ENCODE measurements at regions not wholly inside any gene's neighbourhood (a gene's known extent, or its start where the extent isn't known, plus 50 kb on each side); places are given as distances from the start of the nearest gene placed in this dataset.

GRCh38 chr4:45648846-45649245, 475.0 kb downstream of the GABRG1 start:
- no peak for DNase-seq
- Histone ChIP-seq H3K36me3 (ENCODE audit: low read depth) (no peaks in the 10 kb centered on the region), H3K9me2 (ENCODE audit: insufficient read depth) (no peaks in the 10 kb centered on the region), H3K27me3 (replicated peaks; ENCODE audit: insufficient read depth) (no peaks in the 10 kb centered on the region), H3K79me2 (ENCODE audit: insufficient read depth) (no peaks in the 10 kb centered on the region), H3K4me2 (ENCODE audit: unreplicated experiment) (no peak overlapping the region), H3K9me3 (ENCODE audit: low read depth) (no peaks in the 10 kb centered on the region), H4K20me1 (ENCODE audit: insufficient read depth) (no peaks in the 10 kb centered on the region), H3K4me3 (no peak overlapping the region), H3K9ac (no peak overlapping the region), H3F3A (ENCODE audit: insufficient read depth) (no peaks in the 10 kb centered on the region), H3K4me1 (ENCODE audit: insufficient read depth) (no peaks in the 10 kb centered on the region), H2AFZ (no peak overlapping the region), H3K27ac (no peak overlapping the region)
- in situ Hi-C loops (cut with MboI), result no loop called here
- TF ChIP-seq EZH2 (IDR thresholded peaks at IDR 0.05; ENCODE audit: insufficient read depth, poor library complexity, severe bottlenecking) (no peak), EZH2phosphoT487 (IDR thresholded peaks at IDR 0.05; ENCODE audit: insufficient read depth, low read depth) (no peak)

- Histone ChIP-seq H3K27me3 (replicated peaks; ENCODE audit: insufficient read depth) (no peaks in the 10 kb centered on the region), H4K20me1 (ENCODE audit: insufficient read depth) (no peaks in the 10 kb centered on the region), H3K9me2 (ENCODE audit: insufficient read depth) (no peaks in the 10 kb centered on the region), H3K27ac (no peak overlapping the region), H2AFZ (no peak overlapping the region), H3K9ac (no peak overlapping the region), H3K4me3 (no peak overlapping the region), H3K4me1 (ENCODE audit: insufficient read depth) (no peaks in the 10 kb centered on the region), H3K9me3 (ENCODE audit: low read depth) (no peaks in the 10 kb centered on the region), H3F3A (ENCODE audit: insufficient read depth) (no peaks in the 10 kb centered on the region), H3K36me3 (ENCODE audit: low read depth) (no peaks in the 10 kb centered on the region), H3K4me2 (ENCODE audit: unreplicated experiment) (no peak overlapping the region), H3K79me2 (ENCODE audit: insufficient read depth) (no peaks in the 10 kb centered on the region)
- TF ChIP-seq EZH2 (IDR thresholded peaks at IDR 0.05; ENCODE audit: insufficient read depth, poor library complexity, severe bottlenecking) (no peak), EZH2phosphoT487 (IDR thresholded peaks at IDR 0.05; ENCODE audit: insufficient read depth, low read depth) (no peak)
- in situ Hi-C loops (cut with MboI), result no loop called here
- DNase-seq, result no peak
These were observed 476.0 kb downstream of the GABRG1 start for GRCh38 chr4:45647823-45648222.

- Histone ChIP-seq H3K4me1 (ENCODE audit: insufficient read depth) (no peaks in the 10 kb centered on the region), H3K9me3 (ENCODE audit: low read depth) (no peaks in the 10 kb centered on the region), H3K4me3 (no peak overlapping the region), H3K9me2 (ENCODE audit: insufficient read depth) (no peaks in the 10 kb centered on the region), H2AFZ (no peak overlapping the region), H3K9ac (no peak overlapping the region), H3K36me3 (ENCODE audit: low read depth) (no peaks in the 10 kb centered on the region), H3K27me3 (replicated peaks; ENCODE audit: insufficient read depth) (no peaks in the 10 kb centered on the region), H3F3A (ENCODE audit: insufficient read depth) (no peaks in the 10 kb centered on the region), H3K79me2 (ENCODE audit: insufficient read depth) (no peaks in the 10 kb centered on the region), H4K20me1 (ENCODE audit: insufficient read depth) (no peaks in the 10 kb centered on the region), H3K27ac (no peak overlapping the region), H3K4me2 (ENCODE audit: unreplicated experiment) (no peak overlapping the region)
- no peak for TF ChIP-seq EZH2phosphoT487 (IDR thresholded peaks at IDR 0.05; ENCODE audit: insufficient read depth, low read depth)
- TF ChIP-seq EZH2 (IDR thresholded peaks at IDR 0.05; ENCODE audit: insufficient read depth, poor library complexity, severe bottlenecking), result no peak
- WGBS, 2 experiments (ENCODE audit: low coverage in 1 of 2, low lambda C conversion rate in 2 of 2, missing lambda C conversion rate in 2 of 2), result 29 to 32% methylated on average over 8 of the region's 8 CpGs
- in situ Hi-C loops (cut with MboI), result no loop called here
- DNase-seq, result no peak
These were observed 476.8 kb downstream of the GABRG1 start for GRCh38 chr4:45646885-45647590.

DNA sequence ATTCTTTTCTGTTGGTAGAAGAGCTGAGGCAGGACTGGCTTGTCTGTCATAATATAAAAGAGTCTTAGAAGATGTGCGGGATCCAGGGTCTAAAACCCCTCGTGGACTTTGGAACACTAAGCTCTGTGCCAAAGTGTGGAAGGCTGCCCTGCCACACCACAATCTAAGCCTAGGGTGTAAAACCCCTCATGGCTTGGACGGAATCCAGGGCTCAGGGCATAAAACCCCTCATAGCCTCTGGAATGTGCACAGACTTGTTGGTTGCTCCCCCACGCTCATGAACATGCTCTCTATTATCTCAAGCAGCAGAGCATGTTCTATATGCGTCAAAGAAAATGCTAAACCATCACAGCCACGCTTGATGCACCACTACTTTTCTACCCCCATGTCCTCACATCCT, 483.6 kb downstream of the GABRG1 start:
- H3K9ac ChIP-seq, result no peak overlapping the region
- no peaks in the 10 kb centered on the region for H3F3A ChIP-seq (ENCODE audit: insufficient read depth)
- H2AFZ ChIP-seq, result no peak overlapping the region
- H3K9me3 ChIP-seq (ENCODE audit: low read depth), result no peaks in the 10 kb centered on the region
- TF ChIP-seq EZH2 (IDR thresholded peaks at IDR 0.05; ENCODE audit: insufficient read depth, poor library complexity, severe bottlenecking) (no peak), EZH2phosphoT487 (IDR thresholded peaks at IDR 0.05; ENCODE audit: insufficient read depth, low read depth) (no peak)
- DNase-seq, result no peak
- H4K20me1 ChIP-seq (ENCODE audit: insufficient read depth), result no peaks in the 10 kb centered on the region
- no peak overlapping the region for H3K27ac ChIP-seq
- WGBS, 2 experiments (ENCODE audit: low coverage in 1 of 2, low lambda C conversion rate in 2 of 2, missing lambda C conversion rate in 2 of 2), result 27 to 40% methylated on average over 6 of the region's 6 CpGs
- H3K9me2 ChIP-seq (ENCODE audit: insufficient read depth), result no peaks in the 10 kb centered on the region
- H3K4me2 ChIP-seq (ENCODE audit: unreplicated experiment), result no peak overlapping the region
- in situ Hi-C loops (cut with MboI), result no loop called here
- H3K79me2 ChIP-seq (ENCODE audit: insufficient read depth), result no peaks in the 10 kb centered on the region
- H3K4me3 ChIP-seq, result no peak overlapping the region
- H3K4me1 ChIP-seq (ENCODE audit: insufficient read depth), result no peaks in the 10 kb centered on the region
- H3K27me3 ChIP-seq (replicated peaks; ENCODE audit: insufficient read depth), result no peaks in the 10 kb centered on the region
- H3K36me3 ChIP-seq (ENCODE audit: low read depth), result no peaks in the 10 kb centered on the region

DNA sequence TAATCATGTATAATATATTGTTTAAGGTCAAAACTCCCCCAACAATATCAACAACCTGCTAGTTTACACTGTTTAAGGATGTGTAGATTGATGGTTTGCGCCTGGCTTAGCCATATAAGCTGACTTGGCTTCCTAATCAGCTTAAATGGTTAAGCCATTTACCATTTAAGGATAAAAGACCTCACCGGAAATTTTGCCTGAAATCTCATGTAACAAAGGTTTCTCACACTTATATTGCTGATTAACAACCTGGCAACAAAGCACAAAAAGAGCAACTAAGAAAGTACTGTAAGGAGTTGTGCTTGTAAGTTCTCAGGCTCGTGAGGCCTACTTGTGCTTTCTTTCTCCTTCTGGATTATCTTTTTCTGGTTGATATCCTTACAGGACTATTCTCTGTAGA, 485.2 kb downstream of the GABRG1 start:
- Histone ChIP-seq H2AFZ (no peak overlapping the region), H3K36me3 (ENCODE audit: low read depth) (no peaks in the 10 kb centered on the region), H3K27ac (no peak overlapping the region), H3F3A (ENCODE audit: insufficient read depth) (no peaks in the 10 kb centered on the region), H3K79me2 (ENCODE audit: insufficient read depth) (no peaks in the 10 kb centered on the region), H3K4me2 (ENCODE audit: unreplicated experiment) (no peak overlapping the region), H3K9ac (no peak overlapping the region), H3K27me3 (replicated peaks; ENCODE audit: insufficient read depth) (no peaks in the 10 kb centered on the region), H3K9me3 (ENCODE audit: low read depth) (no peaks in the 10 kb centered on the region), H4K20me1 (ENCODE audit: insufficient read depth) (no peaks in the 10 kb centered on the region), H3K4me1 (ENCODE audit: insufficient read depth) (no peaks in the 10 kb centered on the region), H3K9me2 (ENCODE audit: insufficient read depth) (no peaks in the 10 kb centered on the region), H3K4me3 (no peak overlapping the region)
- no peak for DNase-seq
- in situ Hi-C loops (cut with MboI), result no loop called here
- WGBS, 2 experiments (ENCODE audit: low coverage in 1 of 2, low lambda C conversion rate in 2 of 2, missing lambda C conversion rate in 2 of 2), result 30 to 37% methylated on average over 3 of the region's 3 CpGs
- TF ChIP-seq EZH2 (IDR thresholded peaks at IDR 0.05; ENCODE audit: insufficient read depth, poor library complexity, severe bottlenecking), result no peak
- no peak for TF ChIP-seq EZH2phosphoT487 (IDR thresholded peaks at IDR 0.05; ENCODE audit: insufficient read depth, low read depth)
